ENCODE measurements at regions not wholly inside any gene's neighbourhood (a gene's known extent, or its start where the extent isn't known, plus 50 kb on each side); places are given as distances from the start of the nearest gene placed in this dataset.

- H3K36me3 ChIP-seq (ENCODE audit: low read depth), result no peaks in the 10 kb centered on the region
- no peaks in the 10 kb centered on the region for H3K27me3 ChIP-seq (ENCODE audit: insufficient read depth, low read depth)
- CTCF ChIA-PET, result no interaction called here
- POLR2A ChIA-PET (ENCODE audit: unreplicated experiment), result no interaction called here
- TF ChIP-seq EZH2 (IDR thresholded peaks at IDR 0.05; ENCODE audit: low read depth), result no peak
- TF ChIP-seq, protein P1, sequence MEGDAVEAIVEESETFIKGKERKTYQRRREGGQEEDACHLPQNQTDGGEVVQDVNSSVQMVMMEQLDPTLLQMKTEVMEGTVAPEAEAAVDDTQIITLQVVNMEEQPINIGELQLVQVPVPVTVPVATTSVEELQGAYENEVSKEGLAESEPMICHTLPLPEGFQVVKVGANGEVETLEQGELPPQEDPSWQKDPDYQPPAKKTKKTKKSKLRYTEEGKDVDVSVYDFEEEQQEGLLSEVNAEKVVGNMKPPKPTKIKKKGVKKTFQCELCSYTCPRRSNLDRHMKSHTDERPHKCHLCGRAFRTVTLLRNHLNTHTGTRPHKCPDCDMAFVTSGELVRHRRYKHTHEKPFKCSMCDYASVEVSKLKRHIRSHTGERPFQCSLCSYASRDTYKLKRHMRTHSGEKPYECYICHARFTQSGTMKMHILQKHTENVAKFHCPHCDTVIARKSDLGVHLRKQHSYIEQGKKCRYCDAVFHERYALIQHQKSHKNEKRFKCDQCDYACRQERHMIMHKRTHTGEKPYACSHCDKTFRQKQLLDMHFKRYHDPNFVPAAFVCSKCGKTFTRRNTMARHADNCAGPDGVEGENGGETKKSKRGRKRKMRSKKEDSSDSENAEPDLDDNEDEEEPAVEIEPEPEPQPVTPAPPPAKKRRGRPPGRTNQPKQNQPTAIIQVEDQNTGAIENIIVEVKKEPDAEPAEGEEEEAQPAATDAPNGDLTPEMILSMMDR (conservative IDR thresholded peaks at IDR 0.05), result no peak
- peaks cover 17% of the 10 kb centered on the region for H3F3A ChIP-seq (ENCODE audit: insufficient read depth, low read depth)
- H4K20me1 ChIP-seq (ENCODE audit: insufficient read depth), result no peaks in the 10 kb centered on the region
- intact Hi-C loops (cut with micrococcal nuclease; ENCODE audit: unreplicated experiment), result no loop called here
- no peak overlapping the region for H3K4me3 ChIP-seq
- BruUV-seq (replicated peaks), result no TSS peak
- H3K4me1 ChIP-seq (replicated peaks; ENCODE audit: insufficient read depth), result peaks cover 20% of the 10 kb centered on the region
- H3K9me2 ChIP-seq (ENCODE audit: insufficient read depth), result no peaks in the 10 kb centered on the region
- H3K27ac ChIP-seq, result no peak overlapping the region
- no peaks in the 10 kb centered on the region for H3K79me2 ChIP-seq (ENCODE audit: low read depth)
- DNase-seq, result no peak
- H2AFZ ChIP-seq, result no peak overlapping the region
- H3K4me2 ChIP-seq, result no peak overlapping the region
- no peaks in the 10 kb centered on the region for H3K9me3 ChIP-seq (ENCODE audit: insufficient read depth, low read depth)
Observed at GRCh38 chr4:128358913-128359279, 71.3 kb upstream of the PGRMC2 start.

GRCh38 chr4:128358231-128358912 lies 70.8 kb upstream of the PGRMC2 start:
- Histone ChIP-seq H3K79me2 (ENCODE audit: low read depth) (no peaks in the 10 kb centered on the region), H3K4me3 (no peak overlapping the region), H3K4me2 (no peak overlapping the region), H3K9me2 (ENCODE audit: insufficient read depth) (no peaks in the 10 kb centered on the region), H3K9me3 (ENCODE audit: insufficient read depth, low read depth) (no peaks in the 10 kb centered on the region), H3K4me1 (replicated peaks; ENCODE audit: insufficient read depth) (peaks cover 25% of the 10 kb centered on the region), H3F3A (ENCODE audit: insufficient read depth, low read depth) (peaks cover 22% of the 10 kb centered on the region), H2AFZ (no peak overlapping the region), H4K20me1 (ENCODE audit: insufficient read depth) (no peaks in the 10 kb centered on the region), H3K27me3 (ENCODE audit: insufficient read depth, low read depth) (no peaks in the 10 kb centered on the region), H3K27ac (no peak overlapping the region), H3K36me3 (ENCODE audit: low read depth) (no peaks in the 10 kb centered on the region)
- no TSS peak for BruUV-seq (replicated peaks)
- TF ChIP-seq EZH2 (IDR thresholded peaks at IDR 0.05; ENCODE audit: low read depth), result no peak
- TF ChIP-seq, protein P1 (conservative IDR thresholded peaks at IDR 0.05), result no peak
- CTCF ChIA-PET, result no interaction called here
- POLR2A ChIA-PET (ENCODE audit: unreplicated experiment), result no interaction called here
- intact Hi-C loops (cut with micrococcal nuclease; ENCODE audit: unreplicated experiment), result no loop called here
- DNase-seq, result no peak

DNA sequence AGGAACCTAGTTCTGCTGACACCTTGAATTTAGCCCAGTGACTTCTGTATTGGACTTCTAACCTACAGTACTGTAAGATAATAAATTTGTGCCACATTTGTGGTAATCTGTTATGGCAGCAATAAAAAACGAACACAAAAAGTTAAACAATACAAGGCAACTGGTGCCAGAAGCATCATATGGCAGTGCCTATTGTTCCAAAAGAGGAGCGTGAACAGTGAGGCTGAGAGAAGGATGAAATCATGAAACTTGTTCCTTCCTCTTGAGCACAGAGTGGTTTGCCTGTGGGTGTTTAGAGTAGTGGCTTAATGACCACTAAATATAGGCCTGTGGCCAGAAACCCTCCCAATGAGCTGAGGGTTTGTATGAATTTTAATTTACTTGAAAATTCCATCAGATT lies 69.7 kb upstream of the PGRMC2 start:
- Histone ChIP-seq H3K9me3 (ENCODE audit: insufficient read depth, low read depth) (no peaks in the 10 kb centered on the region), H3K27me3 (ENCODE audit: insufficient read depth, low read depth) (no peaks in the 10 kb centered on the region), H3K79me2 (ENCODE audit: low read depth) (no peaks in the 10 kb centered on the region), H3K36me3 (ENCODE audit: low read depth) (no peaks in the 10 kb centered on the region), H4K20me1 (ENCODE audit: insufficient read depth) (no peaks in the 10 kb centered on the region), H3K4me3 (no peak overlapping the region), H3K27ac (no peak overlapping the region), H3K4me1 (replicated peaks; ENCODE audit: insufficient read depth) (peaks cover 33% of the 10 kb centered on the region), H3K9me2 (ENCODE audit: insufficient read depth) (no peaks in the 10 kb centered on the region), H3K4me2 (no peak overlapping the region), H3F3A (ENCODE audit: insufficient read depth, low read depth) (peaks cover 30% of the 10 kb centered on the region), H2AFZ (no peak overlapping the region)
- ChIA-PET CTCF (no interaction called here), POLR2A (ENCODE audit: unreplicated experiment) (no interaction called here)
- BruUV-seq (replicated peaks), result no TSS peak
- intact Hi-C loops (cut with micrococcal nuclease; ENCODE audit: unreplicated experiment), result no loop called here
- no peak for DNase-seq
- TF ChIP-seq EZH2 (IDR thresholded peaks at IDR 0.05; ENCODE audit: low read depth), result no peak
- TF ChIP-seq, protein P1 (conservative IDR thresholded peaks at IDR 0.05), result no peak
